HG03565 (cell line): ENCODE measurements at regions not wholly inside any gene's neighbourhood (a gene's known extent, or its start where the extent isn't known, plus 50 kb on each side); places are given as distances from the start of the nearest gene placed in this dataset.

ENCODE experiments used
- ATAC-seq: cut with Tn5 transposase; IDR thresholded peaks from one replicate; pipeline ENCODE4 v1.9.1; 2021; ENCODE audit warnings: mild to moderate bottlenecking, moderate library complexity; ENCODE audit not compliant: unreplicated experiment

- ATAC-seq: no peak
Observed at GRCh38 chr2:220504938-220505503, 877.6 kb downstream of the SLC4A3 start.

GRCh38 chr2:220506466-220506865 is 879.0 kb downstream of the SLC4A3 start:
- no peak for ATAC-seq

GRCh38 chr2:220509096-220509757 is 881.8 kb downstream of the SLC4A3 start:
- ATAC-seq: no peak

GRCh38 chr2:220509966-220510365 is 882.5 kb downstream of the SLC4A3 start:
- no peak for ATAC-seq

- no peak for ATAC-seq
Observed at GRCh38 chr2:220510668-220511067, 883.2 kb downstream of the SLC4A3 start.

- ATAC-seq: no peak
Observed at GRCh38 chr2:220512419-220512818, 885.0 kb downstream of the SLC4A3 start.

GRCh38 chr2:220513573-220514288 is 886.3 kb downstream of the SLC4A3 start:
- ATAC-seq: no peak

- ATAC-seq: no peak
Observed at GRCh38 chr2:220521551-220521950, 894.1 kb downstream of the SLC4A3 start.

GRCh38 chr2:220528180-220528675 is 900.8 kb downstream of the SLC4A3 start:
- ATAC-seq: no peak

GRCh38 chr2:220531216-220531615 is 903.8 kb downstream of the SLC4A3 start:
- no peak for ATAC-seq

- ATAC-seq: peak; percentile 98
Observed at GRCh38 chr2:220533485-220533884, 906.1 kb downstream of the SLC4A3 start.

GRCh38 chr2:220539481-220539880 is 912.1 kb downstream of the SLC4A3 start:
- no peak for ATAC-seq

- ATAC-seq: no peak
Observed at GRCh38 chr2:220544049-220544448, 916.6 kb downstream of the SLC4A3 start.

- ATAC-seq: no peak
Observed at GRCh38 chr2:220550995-220551700, 923.7 kb downstream of the SLC4A3 start.

GRCh38 chr2:220552790-220553535 is 925.5 kb downstream of the SLC4A3 start:
- no peak for ATAC-seq

- no peak for ATAC-seq
Observed at GRCh38 chr2:220555961-220556630, 928.7 kb downstream of the SLC4A3 start.

- no peak for ATAC-seq
Observed at GRCh38 chr2:220556658-220557057, 929.2 kb downstream of the SLC4A3 start.

GRCh38 chr2:220560192-220560591 is 932.8 kb downstream of the SLC4A3 start:
- no peak for ATAC-seq

GRCh38 chr2:220562375-220563140 is 935.1 kb downstream of the SLC4A3 start:
- ATAC-seq: no peak
